Mesenchymal stem cell (in vitro differentiated cells and primary cell): ENCODE measurements at regions not wholly inside any gene's neighbourhood (a gene's known extent, or its start where the extent isn't known, plus 50 kb on each side); places are given as distances from the start of the nearest gene placed in this dataset.
"Not testable (repeated sequence)": the region's sequence is repeated elsewhere in the genome, so short reads cannot be mapped to it uniquely, and the experiment has no call there.

Experiments used
- DNase-seq: peaks from one replicate; pipeline ENCODE4 v3.0.0-alpha.2; 2013
- H2AFZ ChIP-seq: one replicate; pipeline ENCODE4 v1.6.1; 2013; ENCODE audit warnings: low read depth, mild to moderate bottlenecking, control low read depth, inconsistent platforms, low read length, moderate library complexity
- H2AK5ac ChIP-seq: 2 replicates; pipeline ENCODE4 v1.6.1; 2013; ENCODE audit warnings: low read length, moderate library complexity, mild to moderate bottlenecking, inconsistent platforms; ENCODE audit not compliant: severe bottlenecking
- H2BK120ac ChIP-seq: one replicate; pipeline ENCODE4 v1.6.1; 2013; ENCODE audit warnings: low read depth, mild to moderate bottlenecking, inconsistent platforms, low read length, moderate library complexity
- H2BK12ac ChIP-seq, 2 experiments: one replicate each; pipeline ENCODE4 v1.6.1; 2013; ENCODE audit warnings: inconsistent platforms in 2 of 2, low read length in 2 of 2, mild to moderate bottlenecking in 2 of 2, moderate library complexity in 2 of 2, control low read depth in 1 of 2
- H2BK15ac ChIP-seq: one replicate; pipeline ENCODE4 v1.6.1; 2013; ENCODE audit warnings: mild to moderate bottlenecking, low read depth, inconsistent platforms; ENCODE audit not compliant: poor library complexity, severe bottlenecking
- H2BK5ac ChIP-seq: 2 replicates; pipeline ENCODE4 v1.6.1; 2013; ENCODE audit warnings: low read depth, mild to moderate bottlenecking, low read length, control low read depth, inconsistent platforms; ENCODE audit not compliant: poor library complexity, severe bottlenecking
- H3K14ac ChIP-seq, 2 experiments: one replicate each; pipeline ENCODE4 v1.6.1; 2013; ENCODE audit warnings: inconsistent platforms in 2 of 2, low read length in 2 of 2, control low read depth in 1 of 2, mild to moderate bottlenecking in 1 of 2, moderate library complexity in 1 of 2
- H3K18ac ChIP-seq, 2 experiments: one replicate each; pipeline ENCODE4 v1.6.1; 2013; ENCODE audit warnings: inconsistent platforms in 2 of 2, low read length in 2 of 2, control low read depth in 1 of 2, low read depth in 1 of 2, mild to moderate bottlenecking in 1 of 2
- H3K23ac ChIP-seq, 2 experiments: one replicate each; pipeline ENCODE4 v1.6.1; 2013; ENCODE audit warnings: inconsistent platforms in 2 of 2, low read length in 2 of 2, mild to moderate bottlenecking in 2 of 2, moderate library complexity in 2 of 2, control low read depth in 1 of 2
- H3K27ac ChIP-seq: 2 replicates; pipeline ENCODE4 v1.5.1; 2013; ENCODE audit warnings: mild to moderate bottlenecking, moderate library complexity, low read length, control low read depth, inconsistent platforms; ENCODE audit not compliant: poor library complexity, severe bottlenecking
- H3K27me3 ChIP-seq, 2 experiments: 2 replicates each; pipeline versions ENCODE4 v1.6.1 to v1.7.0; 2013; ENCODE audit warnings: low read length in 2 of 2, mild to moderate bottlenecking in 2 of 2, moderate library complexity in 2 of 2, control low read depth in 1 of 2, inconsistent platforms in 1 of 2; ENCODE audit not compliant: control insufficient read depth in 1 of 2, insufficient read depth in 1 of 2
- H3K36me3 ChIP-seq, 2 experiments: 2 replicates each; pipeline versions ENCODE4 v1.6.1 to v1.7.0; 2013; ENCODE audit warnings: low read length in 2 of 2, control low read depth in 1 of 2, inconsistent platforms in 1 of 2, low read depth in 1 of 2, mild to moderate bottlenecking in 1 of 2; ENCODE audit not compliant: insufficient read depth in 2 of 2, control insufficient read depth in 1 of 2
- H3K4ac ChIP-seq, 2 experiments: one replicate each; pipeline ENCODE4 v1.6.1; 2013; ENCODE audit warnings: inconsistent platforms in 2 of 2, low read length in 2 of 2, mild to moderate bottlenecking in 2 of 2, moderate library complexity in 2 of 2, control low read depth in 1 of 2, low read depth in 1 of 2
- H3K4me1 ChIP-seq: 2 replicates; pipeline ENCODE4 v1.6.1; 2013; ENCODE audit warnings: low read depth, low read length, control low read depth; ENCODE audit not compliant: control insufficient read depth, insufficient read depth
- H3K4me2 ChIP-seq: 2 replicates; pipeline ENCODE4 v1.6.1; 2013; ENCODE audit warnings: low read length, mild to moderate bottlenecking, inconsistent platforms; ENCODE audit not compliant: poor library complexity, severe bottlenecking
- H3K4me3 ChIP-seq, 2 experiments: 2 replicates each; pipeline versions ENCODE4 v1.5.1 to v1.7.0; 2013; ENCODE audit warnings: low read length in 2 of 2, mild to moderate bottlenecking in 2 of 2, control low read depth in 1 of 2, low read depth in 1 of 2; ENCODE audit not compliant: insufficient read depth in 1 of 2
- H3K79me1 ChIP-seq: replicated peaks from 2 replicates; pipeline ENCODE4 v1.6.1; 2013; ENCODE audit warnings: mild to moderate bottlenecking, control low read depth, low read length, inconsistent platforms; ENCODE audit not compliant: poor library complexity, severe bottlenecking
- H3K9ac ChIP-seq: 2 replicates; pipeline ENCODE4 v1.7.0; 2013; ENCODE audit warnings: mild to moderate bottlenecking, low read length, moderate library complexity
- H3K9me3 ChIP-seq: 2 replicates; pipeline ENCODE4 v1.7.0; 2013; ENCODE audit warnings: mild to moderate bottlenecking, low read length; ENCODE audit not compliant: control insufficient read depth
- H4K8ac ChIP-seq: one replicate; pipeline ENCODE4 v1.6.1; 2013; ENCODE audit warnings: inconsistent platforms, mild to moderate bottlenecking, low read length, moderate library complexity
- H4K91ac ChIP-seq: one replicate; pipeline ENCODE4 v1.6.1; 2013; ENCODE audit warnings: mild to moderate bottlenecking, low read length, inconsistent platforms
- WGBS: methylation state at CpG from one replicate; pipeline ENCODE4 v1.1.7; 2013; ENCODE audit warnings: mixed read lengths; 5-methylcytosine and 5-hydroxymethylcytosine counted together

DNA sequence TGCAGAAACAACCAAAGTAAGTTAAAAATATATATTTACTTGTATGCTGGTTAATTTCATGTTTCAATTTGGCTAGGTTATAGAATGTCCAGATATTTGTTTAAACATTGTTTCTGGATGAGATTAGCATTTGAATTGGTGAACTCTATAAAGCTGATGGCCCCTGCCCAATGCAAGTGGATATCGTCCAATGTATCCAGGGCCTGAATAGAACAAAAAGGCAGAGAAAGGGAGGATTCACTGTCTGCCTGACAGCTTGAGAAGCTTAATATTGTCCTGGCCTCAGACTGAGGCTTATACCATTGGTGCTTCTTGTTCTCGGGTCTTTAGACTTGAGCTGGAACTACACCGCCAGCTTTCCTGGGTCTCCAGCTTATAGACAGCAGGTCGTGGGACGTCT, 446.7 kb upstream of the ACTBL2 start:
- no peak overlapping the region for H2AK5ac ChIP-seq
- H3K36me3 ChIP-seq = no peaks in the 10 kb centered on the region
- no peak overlapping the region for H3K27ac ChIP-seq
- H2BK12ac ChIP-seq = no peak overlapping the region
- no peaks in the 10 kb centered on the region for H3K9me3 ChIP-seq
- no peak overlapping the region for H3K23ac ChIP-seq
- 91% methylated on average over 2 of the region's 5 CpGs for whole genome bisulfite sequencing
- H2BK5ac ChIP-seq = no peak overlapping the region
- H3K4me3 ChIP-seq = no peak overlapping the region
- H4K91ac ChIP-seq = peak overlapping the region; percentile 39
- no peaks in the 10 kb centered on the region for H3K79me1 ChIP-seq
- H3K27me3 ChIP-seq = no peaks in the 10 kb centered on the region
- no peak overlapping the region for H2BK15ac ChIP-seq
- H2AFZ ChIP-seq = no peak overlapping the region
- no peak overlapping the region for H3K9ac ChIP-seq
- no peak for DNase-seq
- no peak overlapping the region for H3K4me2 ChIP-seq
- H3K4ac ChIP-seq = no peak overlapping the region
- no peak overlapping the region for H2BK120ac ChIP-seq
- H3K18ac ChIP-seq = no peak overlapping the region
- no peaks in the 10 kb centered on the region for H3K4me1 ChIP-seq
- H3K14ac ChIP-seq = no peak overlapping the region
- H4K8ac ChIP-seq = no peak overlapping the region

DNA sequence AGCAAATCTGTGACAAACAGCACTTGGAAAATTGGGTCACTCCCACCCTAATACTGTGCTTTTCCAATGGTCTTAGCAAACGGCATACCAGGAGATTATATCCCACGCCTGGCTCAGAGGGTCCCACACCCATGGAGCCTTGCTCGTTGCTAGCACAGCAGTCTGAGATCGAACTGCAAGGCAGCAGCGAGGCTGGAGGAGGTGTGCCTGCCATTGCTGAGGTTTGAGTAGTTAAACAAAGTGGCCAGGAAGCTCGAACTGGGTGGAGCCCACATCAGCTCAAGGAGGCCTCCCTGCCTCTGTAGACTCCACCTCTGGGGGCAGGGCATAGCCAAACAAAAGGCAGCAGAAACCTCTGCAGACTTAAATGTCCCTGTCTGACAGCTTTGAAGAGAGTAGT, 440.5 kb upstream of the ACTBL2 start:
- H3K27ac ChIP-seq, DNase-seq, H2AK5ac ChIP-seq, H3K18ac ChIP-seq, H3K9ac ChIP-seq, H3K14ac ChIP-seq, H2BK120ac ChIP-seq, H2BK15ac ChIP-seq, H3K79me1 ChIP-seq, H3K27me3 ChIP-seq, H3K23ac ChIP-seq, H2BK5ac ChIP-seq, H2BK12ac ChIP-seq, H4K8ac ChIP-seq, H3K36me3 ChIP-seq, H4K91ac ChIP-seq, H2AFZ ChIP-seq, H3K4me1 ChIP-seq, H3K4ac ChIP-seq, H3K9me3 ChIP-seq, H3K4me2 ChIP-seq, H3K4me3 ChIP-seq: not testable (repeated sequence)
- WGBS = 87% methylated on average over 6 of the region's 6 CpGs

DNA sequence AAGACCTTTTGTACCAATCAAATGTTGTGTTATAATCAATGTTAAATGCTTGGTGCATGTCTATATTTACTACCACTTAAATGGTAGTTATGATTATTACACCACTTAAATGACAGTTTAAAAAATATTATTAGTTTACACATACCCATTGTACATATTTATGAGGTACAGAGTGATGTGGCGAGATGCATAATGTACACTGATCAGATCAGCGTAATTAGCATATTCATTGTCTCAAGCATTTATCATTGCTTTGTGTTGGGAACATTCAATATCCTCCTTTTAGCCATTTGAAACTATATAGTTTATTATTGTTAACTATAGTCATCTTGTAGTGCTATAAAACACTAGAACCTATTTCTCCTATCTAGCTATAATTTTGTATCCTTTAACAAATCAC, 434.4 kb upstream of the ACTBL2 start:
- Histone ChIP-seq H3K14ac (no peak overlapping the region), H2AK5ac (no peak overlapping the region), H2AFZ (no peak overlapping the region), H3K4me3 (no peak overlapping the region), H3K4me2 (no peak overlapping the region), H3K27ac (no peak overlapping the region), H2BK120ac (no peak overlapping the region), H2BK12ac (no peak overlapping the region), H3K79me1 (no peaks in the 10 kb centered on the region), H2BK15ac (no peak overlapping the region), H3K4ac (no peak overlapping the region), H3K27me3 (no peaks in the 10 kb centered on the region), H4K8ac (no peak overlapping the region), H4K91ac (no peak overlapping the region), H3K9me3 (no peaks in the 10 kb centered on the region), H3K23ac (no peak overlapping the region), H3K36me3 (no peaks in the 10 kb centered on the region), H2BK5ac (no peak overlapping the region), H3K9ac (no peak overlapping the region), H3K18ac (no peak overlapping the region), H3K4me1 (no peaks in the 10 kb centered on the region)
- WGBS = no CpG with 5 or more reads among the region's 2 CpGs
- DNase-seq = no peak

DNA sequence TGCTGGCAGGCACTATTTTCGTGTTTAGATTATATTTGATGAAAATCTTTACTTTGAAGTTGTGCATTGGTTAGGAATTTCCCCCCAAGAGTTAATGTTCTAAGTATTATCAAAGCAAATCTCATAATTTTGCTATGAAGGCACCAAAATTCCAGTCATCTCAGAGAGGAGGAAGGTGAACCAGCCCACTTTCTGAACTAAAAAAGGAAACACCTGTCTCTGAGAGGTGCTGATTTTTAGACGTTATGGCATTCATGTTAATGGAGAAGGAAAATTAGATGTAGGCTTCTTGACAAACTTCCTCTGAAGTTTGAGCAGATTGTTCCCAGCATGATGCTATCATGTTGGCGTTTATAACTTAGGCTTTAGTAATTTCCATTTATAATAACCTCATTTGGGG, 432.9 kb upstream of the ACTBL2 start:
- H3K4me2 ChIP-seq = no peak overlapping the region
- H4K8ac ChIP-seq = no peak overlapping the region
- H3K9me3 ChIP-seq = no peaks in the 10 kb centered on the region
- no peak overlapping the region for H3K18ac ChIP-seq
- H2AFZ ChIP-seq = no peak overlapping the region
- no peak overlapping the region for H2BK5ac ChIP-seq
- no peak for DNase-seq
- no peak overlapping the region for H2BK120ac ChIP-seq
- WGBS = 87% methylated on average over 3 of the region's 3 CpGs
- H2BK15ac ChIP-seq = no peak overlapping the region
- H3K36me3 ChIP-seq = no peaks in the 10 kb centered on the region
- no peak overlapping the region for H2AK5ac ChIP-seq
- H3K4ac ChIP-seq = no peak overlapping the region
- H3K4me1 ChIP-seq = no peaks in the 10 kb centered on the region
- H4K91ac ChIP-seq = no peak overlapping the region
- no peak overlapping the region for H3K4me3 ChIP-seq
- H3K27me3 ChIP-seq = no peaks in the 10 kb centered on the region
- H2BK12ac ChIP-seq = no peak overlapping the region
- H3K14ac ChIP-seq = no peak overlapping the region
- H3K27ac ChIP-seq = no peak overlapping the region
- no peak overlapping the region for H3K9ac ChIP-seq
- no peak overlapping the region for H3K23ac ChIP-seq
- no peaks in the 10 kb centered on the region for H3K79me1 ChIP-seq
